ENCODE measurements at regions not wholly inside any gene's neighbourhood (a gene's known extent, or its start where the extent isn't known, plus 50 kb on each side); places are given as distances from the start of the nearest gene placed in this dataset.
"Not testable (repeated sequence)": the region's sequence is repeated elsewhere in the genome, so short reads cannot be mapped to it uniquely, and the experiment has no call there.

- DNase-seq, result no peak
Measured at GRCh38 chr5:111631328-111631727, 119.0 kb upstream of the STARD4 start.

GRCh38 chr5:111628901-111629300 lies 116.6 kb upstream of the STARD4 start:
- DNase-seq, result no peak

GRCh38 chr5:111627862-111628261 lies 115.5 kb upstream of the STARD4 start:
- no peak for DNase-seq

GRCh38 chr5:111626473-111627148 lies 114.3 kb upstream of the STARD4 start:
- no peak for DNase-seq

GRCh38 chr5:111618623-111619271 lies 106.4 kb upstream of the STARD4 start:
- DNase-seq, result no peak

- no peak for DNase-seq
Measured at GRCh38 chr5:111615054-111615453, 102.7 kb upstream of the STARD4 start.

- DNase-seq, result not testable (repeated sequence)
Measured at GRCh38 chr5:111612013-111612630, 99.8 kb upstream of the STARD4 start.

- no peak for DNase-seq
Measured at GRCh38 chr5:111606194-111606593, 93.9 kb upstream of the STARD4 start.

- no peak for DNase-seq
Measured at GRCh38 chr5:111603446-111603827, 91.1 kb upstream of the STARD4 start.

GRCh38 chr5:111602817-111603445 lies 90.6 kb upstream of the STARD4 start:
- DNase-seq, result no peak

- no peak for DNase-seq
Measured at GRCh38 chr5:111598996-111599395, 86.7 kb upstream of the STARD4 start.

- DNase-seq, result no peak
Measured at GRCh38 chr5:111597491-111597890, 85.2 kb upstream of the STARD4 start.

GRCh38 chr5:111596705-111597104 lies 84.4 kb upstream of the STARD4 start:
- no peak for DNase-seq

GRCh38 chr5:111595425-111595824 lies 83.1 kb upstream of the STARD4 start:
- no peak for DNase-seq

GRCh38 chr5:111589316-111589715 lies 77.0 kb upstream of the STARD4 start:
- no peak for DNase-seq

- no peak for DNase-seq
Measured at GRCh38 chr5:111587728-111588127, 75.4 kb upstream of the STARD4 start.

- no peak for DNase-seq
Measured at GRCh38 chr5:111585946-111586345, 73.6 kb upstream of the STARD4 start.

- no peak for DNase-seq
Measured at GRCh38 chr5:111585291-111585690, 73.0 kb upstream of the STARD4 start.

- DNase-seq, result no peak
Measured at GRCh38 chr5:111584651-111585050, 72.3 kb upstream of the STARD4 start.

GRCh38 chr5:111583758-111584203 lies 71.4 kb upstream of the STARD4 start:
- DNase-seq, result no peak

- DNase-seq, result no peak
Measured at GRCh38 chr5:111582993-111583601, 70.8 kb upstream of the STARD4 start.

GRCh38 chr5:111582451-111582850 lies 70.1 kb upstream of the STARD4 start:
- no peak for DNase-seq

GRCh38 chr5:111580956-111581355 lies 68.6 kb upstream of the STARD4 start:
- no peak for DNase-seq

Data from eye (tissue), 1 donor.